Nephron progenitor cell (in vitro differentiated cells): ENCODE measurements at regions not wholly inside any gene's neighbourhood (a gene's known extent, or its start where the extent isn't known, plus 50 kb on each side); places are given as distances from the start of the nearest gene placed in this dataset.

Source experiments
- DNase-seq: peaks from one replicate; pipeline ENCODE4 v3.0.0; 2021
- H3K27ac Mint-ChIP-seq: 2 replicates; pipeline ENCODE4 v1.8.0; 2021; ENCODE audit warnings: mild to moderate bottlenecking, moderate library complexity, mixed read lengths
- H3K27me3 Mint-ChIP-seq: 2 replicates; pipeline ENCODE4 v1.8.0; 2021; ENCODE audit warnings: mild to moderate bottlenecking, low read depth, mixed read lengths; ENCODE audit not compliant: poor library complexity
- H3K36me3 Mint-ChIP-seq: 2 replicates; pipeline ENCODE4 v1.8.0; 2021; ENCODE audit warnings: low read depth, mixed read lengths
- H3K4me1 Mint-ChIP-seq: 2 replicates; pipeline ENCODE4 v1.8.0; 2021; ENCODE audit warnings: mixed read lengths
- H3K4me3 Mint-ChIP-seq: 2 replicates; pipeline ENCODE4 v1.8.0; 2021; ENCODE audit warnings: mild to moderate bottlenecking, moderate library complexity, mixed read lengths
- H3K9me3 Mint-ChIP-seq: 2 replicates; pipeline ENCODE4 v1.8.0; 2021; ENCODE audit warnings: mild to moderate bottlenecking, moderate library complexity, mixed read lengths
- TF ChIP-seq, protein P1 (sequence below): fragments of 200-600 bp; sonication (generic); IDR thresholded peaks from 2 replicates; pipeline ENCODE4 v1.5.0; 2021; ENCODE audit warnings: antibody characterized with exemption

- no peaks in the 10 kb centered on the region for H3K36me3 Mint-ChIP-seq
- no peaks in the 10 kb centered on the region for H3K4me1 Mint-ChIP-seq
- no peaks in the 10 kb centered on the region for H3K9me3 Mint-ChIP-seq
- no peak for DNase-seq
- H3K27ac Mint-ChIP-seq: no peak overlapping the region
- no peaks in the 10 kb centered on the region for H3K27me3 Mint-ChIP-seq
- H3K4me3 Mint-ChIP-seq: no peak overlapping the region
- TF ChIP-seq, protein P1, sequence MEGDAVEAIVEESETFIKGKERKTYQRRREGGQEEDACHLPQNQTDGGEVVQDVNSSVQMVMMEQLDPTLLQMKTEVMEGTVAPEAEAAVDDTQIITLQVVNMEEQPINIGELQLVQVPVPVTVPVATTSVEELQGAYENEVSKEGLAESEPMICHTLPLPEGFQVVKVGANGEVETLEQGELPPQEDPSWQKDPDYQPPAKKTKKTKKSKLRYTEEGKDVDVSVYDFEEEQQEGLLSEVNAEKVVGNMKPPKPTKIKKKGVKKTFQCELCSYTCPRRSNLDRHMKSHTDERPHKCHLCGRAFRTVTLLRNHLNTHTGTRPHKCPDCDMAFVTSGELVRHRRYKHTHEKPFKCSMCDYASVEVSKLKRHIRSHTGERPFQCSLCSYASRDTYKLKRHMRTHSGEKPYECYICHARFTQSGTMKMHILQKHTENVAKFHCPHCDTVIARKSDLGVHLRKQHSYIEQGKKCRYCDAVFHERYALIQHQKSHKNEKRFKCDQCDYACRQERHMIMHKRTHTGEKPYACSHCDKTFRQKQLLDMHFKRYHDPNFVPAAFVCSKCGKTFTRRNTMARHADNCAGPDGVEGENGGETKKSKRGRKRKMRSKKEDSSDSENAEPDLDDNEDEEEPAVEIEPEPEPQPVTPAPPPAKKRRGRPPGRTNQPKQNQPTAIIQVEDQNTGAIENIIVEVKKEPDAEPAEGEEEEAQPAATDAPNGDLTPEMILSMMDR: no peak
Observed at GRCh38 chr2:225797394-225797793, 397.9 kb downstream of the NYAP2 start.

GRCh38 chr2:225794652-225795400, 395.3 kb downstream of the NYAP2 start:
- no peaks in the 10 kb centered on the region for H3K27me3 Mint-ChIP-seq
- H3K4me1 Mint-ChIP-seq: no peaks in the 10 kb centered on the region
- TF ChIP-seq, protein P1: no peak
- H3K9me3 Mint-ChIP-seq: no peaks in the 10 kb centered on the region
- no peak overlapping the region for H3K4me3 Mint-ChIP-seq
- no peak overlapping the region for H3K27ac Mint-ChIP-seq
- DNase-seq: no peak
- H3K36me3 Mint-ChIP-seq: no peaks in the 10 kb centered on the region

- TF ChIP-seq, protein P1: no peak
- no peak for DNase-seq
- no peaks in the 10 kb centered on the region for H3K4me1 Mint-ChIP-seq
- H3K36me3 Mint-ChIP-seq: no peaks in the 10 kb centered on the region
- no peak overlapping the region for H3K27ac Mint-ChIP-seq
- no peaks in the 10 kb centered on the region for H3K27me3 Mint-ChIP-seq
- H3K9me3 Mint-ChIP-seq: no peaks in the 10 kb centered on the region
- no peak overlapping the region for H3K4me3 Mint-ChIP-seq
Observed at GRCh38 chr2:225793736-225794550, 394.4 kb downstream of the NYAP2 start.

GRCh38 chr2:225788571-225789094, 389.1 kb downstream of the NYAP2 start:
- DNase-seq: no peak
- H3K27me3 Mint-ChIP-seq: no peaks in the 10 kb centered on the region
- H3K4me1 Mint-ChIP-seq: no peaks in the 10 kb centered on the region
- peak overlapping the region; percentile 64 for H3K27ac Mint-ChIP-seq
- H3K36me3 Mint-ChIP-seq: no peaks in the 10 kb centered on the region
- no peaks in the 10 kb centered on the region for H3K9me3 Mint-ChIP-seq
- TF ChIP-seq, protein P1: no peak
- no peak overlapping the region for H3K4me3 Mint-ChIP-seq

DNA sequence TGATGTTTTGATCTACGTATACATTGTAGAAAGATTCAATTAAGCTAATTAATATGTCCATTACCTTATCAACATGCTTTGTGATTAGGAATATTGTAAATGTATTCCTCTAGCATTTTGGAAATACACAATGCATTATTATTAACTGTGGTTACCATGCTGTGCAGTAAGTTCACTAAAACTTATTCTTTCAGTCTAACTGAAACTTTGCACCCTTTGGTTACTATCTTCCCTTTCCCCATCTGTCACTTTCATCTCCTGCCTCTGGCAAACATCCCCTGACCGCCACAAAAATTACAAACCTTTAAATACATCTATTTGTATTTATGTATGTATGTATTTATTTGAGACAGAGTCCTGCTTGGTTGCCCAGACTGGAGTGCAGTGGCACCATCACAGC, 388.0 kb downstream of the NYAP2 start:
- Mint-ChIP-seq H3K27me3 (peaks cover under 1% of the 10 kb centered on the region), H3K36me3 (no peaks in the 10 kb centered on the region), H3K4me3 (no peak overlapping the region), H3K27ac (no peak overlapping the region), H3K9me3 (no peaks in the 10 kb centered on the region), H3K4me1 (no peaks in the 10 kb centered on the region)
- TF ChIP-seq, protein P1: no peak
- no peak for DNase-seq
